Body of pancreas (tissue), 4 donors: ENCODE measurements at regions not wholly inside any gene's neighbourhood (a gene's known extent, or its start where the extent isn't known, plus 50 kb on each side); places are given as distances from the start of the nearest gene placed in this dataset.

ENCODE experiments used
- ATAC-seq: fragments of 150-250 bp; one replicate; pipeline ENCODE4 v1.9.1; 2016
- DNase-seq, 4 donors: peaks; one replicate each; pipeline ENCODE4 v3.0.0-alpha.2; 2019
- H3K27ac ChIP-seq, 4 donors: fragments of 200-600 bp; sonication (generic); 1 replicate in 3 of 4; 2 replicates in 1 of 4; pipeline versions ENCODE4 v1.5.1 to v1.6.1; 2016 to 2019; ENCODE audit warnings: mild to moderate bottlenecking in 1 of 4, mixed read lengths in 1 of 4, moderate library complexity in 1 of 4
- H3K27me3 ChIP-seq, 2 donors: fragments of 200-600 bp; sonication (generic); one replicate each; pipeline ENCODE4 v1.6.0; 2016; ENCODE audit warnings: mild to moderate bottlenecking in 1 of 2
- H3K36me3 ChIP-seq, 2 donors: fragments of 200-600 bp; sonication (generic); replicated peaks in 1 of 2; 2 replicates each; pipeline ENCODE4 v1.5.1; 2016; ENCODE audit warnings: low read depth in 2 of 2; ENCODE audit not compliant: insufficient read depth in 1 of 2
- H3K4me1 ChIP-seq: fragments of 200-600 bp; sonication (generic); one replicate; pipeline ENCODE4 v1.6.0; 2016
- H3K4me3 ChIP-seq, 2 donors: fragments of 200-600 bp; sonication (generic); 1 replicate in 1 of 2; 2 replicates in 1 of 2; pipeline ENCODE4 v1.5.1; 2016 to 2019
- H3K9me3 ChIP-seq, 3 donors: fragments of 200-600 bp; sonication (generic); 1 replicate in 2 of 3; 2 replicates in 1 of 3; pipeline ENCODE4 v1.5.1; 2016
- POLR2A ChIP-seq, 3 donors: fragments of 450-650 bp; IDR thresholded peaks; one replicate each; pipeline ENCODE4 v1.6.1; 2016; ENCODE audit warnings: antibody characterized with exemption in 3 of 3, mild to moderate bottlenecking in 2 of 3
- WGBS, 2 donors: methylation state at CpG; one replicate each; pipeline ENCODE4 v1.1.5; 2017; 5-methylcytosine and 5-hydroxymethylcytosine counted together
- intact Hi-C: fragments of 100-400 bp; cut with DNase I; formaldehyde crosslinking; loops from one replicate; pipeline ENCODE4 v1.15.1; 2023
- TF ChIP-seq, protein P1 (sequence below), 7 experiments: fragments of 450-650 bp in 4 of 7; fragments of 200-600 bp in 3 of 7; sonication (generic) in 3 of 7; IDR thresholded peaks; one replicate each; pipeline ENCODE4 v1.5.1; 2016 to 2019; ENCODE audit warnings: antibody characterized with exemption in 7 of 7

DNA sequence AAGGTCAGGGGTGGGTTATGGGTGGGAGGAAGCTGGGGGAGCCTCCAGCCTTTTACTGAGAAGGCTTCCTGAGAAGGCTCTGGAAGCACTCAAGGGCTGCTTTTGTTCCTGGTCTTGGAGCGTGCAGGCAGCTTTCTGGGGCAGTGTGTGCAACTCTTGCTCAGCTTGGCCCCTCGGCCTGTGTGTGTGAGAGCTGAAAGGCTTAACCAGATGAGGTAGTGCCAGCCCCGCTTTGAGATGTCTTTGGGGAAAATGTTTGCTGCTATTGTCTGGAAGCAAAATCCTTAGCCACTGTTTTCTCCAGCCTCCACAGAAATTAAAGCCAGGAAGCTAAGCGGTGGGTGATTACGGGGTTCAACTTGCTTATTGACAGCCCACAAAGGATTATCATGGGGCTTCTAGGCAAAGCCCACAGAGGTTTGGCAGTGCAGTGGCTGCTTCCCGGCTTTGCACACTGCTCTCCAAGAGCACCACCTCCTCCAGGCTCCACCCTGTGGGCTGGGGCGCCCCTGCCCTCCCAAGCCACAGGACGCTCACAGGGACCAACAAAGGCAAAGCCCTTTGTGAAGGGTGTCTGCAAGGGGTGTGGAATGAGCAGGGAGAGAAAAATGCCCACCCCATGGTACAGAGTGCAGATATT, 121.7 kb upstream of the TLE3 start:
- intact Hi-C loops, result no loop called here
- DNase-seq, result no peak
- ATAC-seq, result no peak
- no peak overlapping the region for H3K27ac ChIP-seq
- H3K36me3 ChIP-seq, result no peaks in the 10 kb centered on the region
- no peaks in the 10 kb centered on the region for H3K9me3 ChIP-seq
- TF ChIP-seq, protein P1, sequence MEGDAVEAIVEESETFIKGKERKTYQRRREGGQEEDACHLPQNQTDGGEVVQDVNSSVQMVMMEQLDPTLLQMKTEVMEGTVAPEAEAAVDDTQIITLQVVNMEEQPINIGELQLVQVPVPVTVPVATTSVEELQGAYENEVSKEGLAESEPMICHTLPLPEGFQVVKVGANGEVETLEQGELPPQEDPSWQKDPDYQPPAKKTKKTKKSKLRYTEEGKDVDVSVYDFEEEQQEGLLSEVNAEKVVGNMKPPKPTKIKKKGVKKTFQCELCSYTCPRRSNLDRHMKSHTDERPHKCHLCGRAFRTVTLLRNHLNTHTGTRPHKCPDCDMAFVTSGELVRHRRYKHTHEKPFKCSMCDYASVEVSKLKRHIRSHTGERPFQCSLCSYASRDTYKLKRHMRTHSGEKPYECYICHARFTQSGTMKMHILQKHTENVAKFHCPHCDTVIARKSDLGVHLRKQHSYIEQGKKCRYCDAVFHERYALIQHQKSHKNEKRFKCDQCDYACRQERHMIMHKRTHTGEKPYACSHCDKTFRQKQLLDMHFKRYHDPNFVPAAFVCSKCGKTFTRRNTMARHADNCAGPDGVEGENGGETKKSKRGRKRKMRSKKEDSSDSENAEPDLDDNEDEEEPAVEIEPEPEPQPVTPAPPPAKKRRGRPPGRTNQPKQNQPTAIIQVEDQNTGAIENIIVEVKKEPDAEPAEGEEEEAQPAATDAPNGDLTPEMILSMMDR (IDR thresholded peaks at IDR 0.05), result no peak
- no peak for TF ChIP-seq POLR2A (IDR thresholded peaks at IDR 0.05)
- 82 to 88% methylated on average over 8 of the region's 8 CpGs for WGBS, 2 donors
- no peak overlapping the region for H3K4me3 ChIP-seq
- no peaks in the 10 kb centered on the region for H3K4me1 ChIP-seq
- H3K27me3 ChIP-seq, result no peaks in the 10 kb centered on the region

DNA sequence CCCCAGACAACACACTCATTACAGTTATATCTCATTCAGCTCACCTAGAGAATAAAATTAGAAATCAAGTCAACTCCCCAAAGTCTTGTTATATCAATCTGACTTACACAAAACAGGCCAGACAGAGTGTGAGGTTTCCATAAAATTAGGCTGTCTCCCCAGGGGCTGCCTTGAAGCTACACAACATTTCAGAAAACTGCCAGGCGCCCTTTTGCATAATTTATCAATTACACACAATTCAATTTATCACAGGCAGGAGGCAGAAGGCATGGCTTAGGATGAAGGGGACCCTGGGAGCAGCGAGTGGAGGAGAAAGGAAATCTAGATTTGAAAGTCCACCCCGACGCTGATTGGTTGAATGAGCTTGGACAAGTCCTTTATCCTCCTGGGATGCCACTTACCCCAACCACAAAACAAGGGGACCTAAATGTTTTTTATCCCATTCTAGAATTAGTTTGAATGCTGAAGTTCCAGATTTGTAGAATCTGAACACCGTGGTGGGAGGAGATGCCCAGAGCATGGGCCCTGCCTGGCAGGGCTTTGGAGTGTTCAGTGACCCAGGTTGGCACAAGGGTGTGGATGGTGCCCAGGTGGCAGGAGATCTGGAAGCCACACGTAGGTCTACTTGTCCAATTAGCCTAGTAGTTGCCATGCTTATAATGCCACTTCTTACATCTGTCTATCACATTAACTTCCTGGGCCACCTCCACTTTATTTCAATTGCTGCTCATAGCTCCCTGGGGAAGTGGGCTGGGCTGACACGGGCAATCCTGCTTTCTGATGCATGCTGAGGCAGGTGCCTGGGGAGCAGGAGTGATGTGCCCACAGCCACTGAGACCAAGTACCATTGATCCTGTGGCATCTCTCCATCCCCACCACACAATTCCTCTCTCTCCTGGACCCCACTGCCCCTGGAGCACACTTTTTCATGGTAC, 119.8 kb upstream of the TLE3 start:
- Histone ChIP-seq H3K9me3 (no peaks in the 10 kb centered on the region), H3K27ac (no peak overlapping the region), H3K36me3 (no peaks in the 10 kb centered on the region), H3K27me3 (no peaks in the 10 kb centered on the region), H3K4me3 (no peak overlapping the region), H3K4me1 (no peaks in the 10 kb centered on the region)
- ATAC-seq (no peak), DNase-seq (no peak)
- WGBS, 2 donors, result 86 to 91% methylated on average over 7 of the region's 7 CpGs
- TF ChIP-seq, protein P1 (IDR thresholded peaks at IDR 0.05), result no peak
- no peak for TF ChIP-seq POLR2A (IDR thresholded peaks at IDR 0.05)
- intact Hi-C loops, result no loop called here

DNA sequence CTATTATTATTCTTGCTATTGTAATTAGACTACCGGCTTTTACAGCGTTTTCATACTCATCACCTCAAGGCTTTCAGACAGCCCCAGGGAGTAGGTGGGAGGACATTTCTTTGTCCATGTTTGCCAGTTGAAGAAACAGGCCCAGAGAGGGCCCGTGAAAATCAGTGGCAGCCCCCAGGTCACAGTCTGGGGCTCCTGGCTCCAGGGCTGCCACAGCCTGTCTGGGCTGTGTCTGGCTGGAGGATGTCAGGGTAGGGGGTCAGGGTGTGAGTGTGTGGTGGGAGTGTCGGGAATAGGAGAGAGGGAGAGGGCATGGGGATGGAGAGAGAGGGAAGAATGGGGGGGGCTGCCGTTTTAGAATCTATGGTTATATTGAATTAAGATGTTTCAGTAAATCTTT, 118.2 kb upstream of the TLE3 start:
- TF ChIP-seq, protein P1 (IDR thresholded peaks at IDR 0.05), result no peak
- TF ChIP-seq POLR2A (IDR thresholded peaks at IDR 0.05), result no peak
- 79 to 84% methylated on average over 5 of the region's 5 CpGs for WGBS, 2 donors
- intact Hi-C loops, result no loop called here
- H3K36me3 ChIP-seq, result no peaks in the 10 kb centered on the region
- H3K27ac ChIP-seq, result no peak overlapping the region
- no peaks in the 10 kb centered on the region for H3K4me1 ChIP-seq
- no peaks in the 10 kb centered on the region for H3K9me3 ChIP-seq
- ATAC-seq (no peak), DNase-seq (no peak)
- H3K4me3 ChIP-seq, result no peak overlapping the region
- no peaks in the 10 kb centered on the region for H3K27me3 ChIP-seq

GRCh38 chr15:70214941-70215635, 117.4 kb upstream of the TLE3 start:
- intact Hi-C loops, result no loop called here
- Histone ChIP-seq H3K4me3 (no peak overlapping the region), H3K9me3 (no peaks in the 10 kb centered on the region), H3K27me3 (no peaks in the 10 kb centered on the region), H3K4me1 (no peaks in the 10 kb centered on the region), H3K36me3 (no peaks in the 10 kb centered on the region), H3K27ac (no peak overlapping the region)
- DNase-seq (no peak), ATAC-seq (no peak)
- 94 to 98% methylated on average over 5 to 7 of the region's 7 CpGs for WGBS, 2 donors
- TF ChIP-seq, protein P1 (IDR thresholded peaks at IDR 0.05), result no peak
- no peak for TF ChIP-seq POLR2A (IDR thresholded peaks at IDR 0.05)
